Stimulated activated CD8-positive, alpha-beta memory T cell treated with anti-CD3 and anti-CD28 coated beads, Interleukin-15, amount 100 ng/mL, for 48 hours (primary cell): ENCODE measurements at regions not wholly inside any gene's neighbourhood (a gene's known extent, or its start where the extent isn't known, plus 50 kb on each side); places are given as distances from the start of the nearest gene placed in this dataset.

Experiments used
- DNase-seq, 2 donors: peaks; one replicate each; pipeline ENCODE4 v3.0.0-alpha.2; 2020; ENCODE audit warnings: low read depth in 2 of 2

DNA sequence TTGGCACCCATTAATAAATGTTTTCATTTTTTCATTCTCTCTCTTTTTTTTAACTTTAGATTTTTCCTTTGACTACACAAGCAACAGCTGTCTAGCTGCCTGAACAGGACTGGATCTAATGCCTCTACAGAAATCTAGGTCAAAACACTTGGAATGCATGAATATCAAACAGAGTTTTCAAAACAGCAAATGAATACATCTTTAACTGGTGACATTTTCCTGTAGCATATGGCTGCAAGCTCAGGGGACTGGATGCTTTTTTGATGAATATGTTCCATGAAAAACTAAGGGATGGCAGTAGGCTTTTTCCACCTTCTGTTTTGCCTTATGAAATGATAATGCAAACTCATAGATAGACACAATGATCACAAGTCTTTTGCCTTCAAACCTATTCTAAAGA is 661.7 kb downstream of the MCTP2 start:
- DNase-seq: no peak

DNA sequence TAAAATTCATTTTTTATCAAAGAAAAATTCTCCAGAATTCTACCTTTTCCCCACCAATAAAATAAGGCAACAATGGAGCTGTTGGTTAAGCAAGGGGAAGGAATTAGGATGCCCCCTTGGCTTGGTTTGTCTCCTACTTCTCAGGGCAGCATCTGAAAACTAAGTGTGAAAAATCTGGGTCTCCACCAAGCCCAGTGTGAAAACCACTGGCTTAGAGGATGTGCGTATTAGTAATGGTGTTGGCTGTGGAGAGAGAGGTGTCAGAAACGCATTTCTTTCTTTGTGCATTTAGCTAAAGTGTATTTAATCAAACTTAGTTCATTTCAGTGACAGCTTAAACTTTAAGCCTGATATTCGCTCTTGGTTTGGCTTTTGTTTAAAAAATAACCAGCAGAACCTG is 662.7 kb downstream of the MCTP2 start:
- no peak for DNase-seq

DNA sequence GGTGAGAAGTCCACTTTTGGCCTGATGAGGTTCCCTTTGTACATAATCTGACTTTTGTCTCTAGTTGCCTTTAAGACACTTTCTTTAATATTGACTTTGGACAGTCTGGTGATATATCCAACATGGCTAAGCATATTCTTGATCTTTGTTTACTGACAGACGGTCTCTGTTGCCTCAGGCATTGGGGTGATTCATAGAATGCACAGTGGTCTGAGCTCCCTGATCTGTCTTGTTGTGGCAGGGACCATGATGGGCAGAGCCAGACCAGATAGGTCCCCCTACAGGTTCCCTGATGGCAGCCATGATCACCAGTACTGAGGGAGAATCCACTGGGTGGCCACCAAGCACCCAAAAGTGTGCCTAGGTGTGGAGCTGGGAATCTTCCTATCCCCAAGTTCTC is 678.1 kb downstream of the MCTP2 start:
- no peak for DNase-seq

DNA sequence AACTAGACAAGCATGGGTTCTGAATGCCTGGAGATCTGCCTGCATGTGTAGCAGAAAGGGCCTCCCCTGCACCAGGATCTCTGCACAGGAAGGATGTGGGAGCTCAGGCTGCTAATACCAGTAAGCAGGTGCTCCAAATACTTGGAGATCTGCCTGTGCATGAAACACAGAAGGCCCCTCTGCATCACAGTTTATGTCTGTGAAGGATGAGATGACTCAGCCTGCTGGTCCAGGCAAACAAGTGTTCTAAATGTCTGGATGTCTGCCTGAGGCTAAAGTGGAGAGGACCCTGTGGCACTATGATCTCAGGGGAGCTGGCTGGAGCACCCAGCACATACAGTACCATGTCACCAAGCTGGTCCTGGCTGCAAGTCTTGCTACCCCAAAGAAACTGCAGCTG is 678.8 kb downstream of the MCTP2 start:
- DNase-seq: no peak

DNA sequence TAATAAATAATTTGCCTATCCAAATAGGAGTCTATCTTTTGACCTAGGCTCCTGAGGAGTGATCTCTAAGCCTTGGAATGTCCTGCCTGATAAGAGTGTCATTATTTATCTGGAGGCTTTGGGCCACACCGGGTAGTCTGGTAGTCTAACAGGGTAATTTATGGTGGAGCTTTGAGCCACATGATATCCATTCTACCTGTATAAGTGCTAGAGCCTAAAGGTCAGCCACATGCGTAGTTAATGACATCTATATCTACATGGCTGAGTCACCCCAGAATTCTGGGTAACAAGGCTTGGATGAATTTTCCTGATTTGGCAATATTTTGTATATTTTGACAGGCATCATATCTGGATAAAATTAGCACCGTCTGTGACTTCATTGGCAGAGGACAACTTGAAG is 681.4 kb downstream of the MCTP2 start:
- no peak for DNase-seq

DNA sequence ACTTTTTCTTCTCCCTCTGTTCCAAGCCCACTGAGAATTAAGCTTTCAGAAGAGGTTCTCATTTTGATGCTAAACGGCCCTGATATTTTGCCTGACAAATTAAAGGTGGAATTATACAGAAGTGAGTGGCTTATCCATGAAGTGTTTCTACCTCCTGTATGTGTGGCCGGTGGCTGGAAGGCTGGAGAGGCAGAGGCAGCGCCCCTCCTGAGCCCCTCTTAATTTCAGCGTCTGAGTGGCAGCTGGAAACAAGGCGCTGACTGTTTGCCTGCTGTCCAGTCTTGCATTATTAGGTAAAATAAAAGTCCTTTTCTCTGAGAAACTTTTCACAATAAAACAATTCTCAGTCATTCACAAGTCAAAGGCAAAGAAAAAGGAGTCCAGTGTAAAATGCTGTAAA is 685.7 kb downstream of the MCTP2 start:
- no peak for DNase-seq

DNA sequence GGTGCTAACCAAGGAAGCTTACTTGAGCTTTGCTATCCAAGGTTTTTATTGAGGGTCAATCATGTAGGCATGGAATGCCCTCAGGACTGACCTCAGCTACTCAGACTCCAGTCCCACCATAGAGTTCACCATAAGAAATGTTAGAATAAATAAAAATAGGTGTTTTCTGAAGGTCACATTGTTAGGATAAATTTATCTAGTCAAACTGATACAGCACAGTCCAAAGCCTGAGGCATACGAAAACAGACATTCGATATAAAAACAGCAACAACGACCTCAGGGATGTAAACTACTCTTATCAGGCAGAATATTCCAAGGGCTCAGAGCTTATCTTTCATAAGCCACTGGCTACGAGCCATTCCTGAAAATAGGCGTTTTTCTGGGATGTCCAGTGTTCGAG is 690.6 kb downstream of the MCTP2 start:
- DNase-seq: no peak

DNA sequence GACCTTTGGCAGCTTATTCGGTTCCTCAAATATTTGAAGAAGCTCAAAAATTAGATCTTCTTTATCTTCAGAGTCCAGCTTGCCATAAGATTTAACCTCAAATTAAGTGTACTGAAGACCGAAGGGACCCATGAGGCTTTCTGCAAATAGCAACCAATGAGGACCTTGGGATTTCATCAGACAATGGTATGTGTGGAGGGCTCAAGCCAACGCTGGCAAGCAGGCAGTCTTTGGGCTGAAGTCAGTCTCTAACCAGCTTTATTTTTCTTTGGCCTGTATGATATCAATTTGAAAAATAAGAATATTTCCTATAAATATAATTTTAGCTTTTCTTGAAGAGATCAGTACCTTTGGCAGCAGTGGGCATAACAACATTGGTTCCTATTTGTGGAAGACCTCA is 692.7 kb downstream of the MCTP2 start:
- DNase-seq: no peak

DNA sequence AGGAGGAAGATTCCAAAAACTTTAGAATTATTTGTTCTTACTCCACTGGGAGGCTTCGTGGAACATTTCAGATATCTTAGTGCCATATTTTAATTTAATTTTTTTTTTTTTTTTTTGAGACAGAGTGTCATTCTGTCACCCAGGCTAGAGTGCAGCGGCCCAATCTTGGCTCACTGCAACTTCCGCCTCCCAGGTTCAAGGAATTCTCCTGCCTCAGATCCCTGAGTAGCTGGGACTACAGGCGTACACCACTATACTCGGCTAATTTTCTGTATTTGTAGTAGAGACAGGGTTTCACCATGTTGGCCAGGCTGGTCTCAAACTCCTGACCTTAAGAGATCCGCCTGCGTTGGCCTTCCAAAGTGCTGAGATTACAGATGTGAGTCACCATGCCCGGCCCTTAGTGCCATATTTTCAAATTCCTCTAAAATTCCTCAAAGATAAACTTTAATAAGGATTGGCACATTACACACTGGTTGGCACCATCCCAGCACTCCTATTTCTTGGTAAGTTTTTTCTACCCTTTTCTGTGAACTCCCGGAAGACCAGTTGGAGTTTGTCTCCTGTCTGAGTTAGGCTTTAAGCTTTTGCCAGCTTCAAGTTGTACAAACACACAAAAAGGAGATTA is 693.7 kb downstream of the MCTP2 start:
- DNase-seq: no peak

DNA sequence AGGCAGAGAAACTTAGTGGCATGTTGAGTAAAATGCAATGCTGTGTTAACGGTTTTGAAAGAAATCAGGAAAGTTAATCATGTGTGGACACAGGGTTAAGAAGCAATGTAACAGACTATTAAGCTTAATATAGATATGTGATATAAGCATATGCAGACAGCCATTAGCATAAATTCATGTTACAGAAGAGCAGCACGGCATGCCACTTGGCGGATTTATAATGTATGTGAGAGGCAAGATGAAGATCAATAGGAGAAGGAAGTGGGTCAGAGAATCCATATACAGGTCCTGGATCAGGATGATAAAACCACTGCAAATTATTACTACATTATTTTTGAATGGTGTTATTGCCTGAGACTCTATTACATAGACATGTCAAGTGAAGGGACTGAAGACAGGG is 694.3 kb downstream of the MCTP2 start:
- no peak for DNase-seq

DNA sequence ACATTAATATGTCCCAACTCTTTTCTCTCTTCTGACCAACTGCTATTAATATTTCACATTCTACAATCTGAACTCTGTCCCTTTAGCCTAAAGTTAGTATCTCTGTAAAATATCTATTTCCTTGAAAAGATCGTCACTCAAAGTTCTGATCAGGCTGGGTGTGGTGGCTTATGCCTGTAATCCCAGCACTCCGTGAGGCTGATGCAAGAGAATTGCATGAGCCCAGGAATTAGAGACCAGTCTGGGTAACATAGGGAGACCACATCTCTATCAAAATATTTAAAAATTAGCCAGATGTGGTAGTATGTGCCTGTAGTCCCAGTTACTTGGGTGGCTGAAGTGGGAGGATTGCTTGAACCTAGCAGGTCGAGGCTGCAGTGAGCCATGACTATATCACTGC is 695.6 kb downstream of the MCTP2 start:
- DNase-seq: no peak

DNA sequence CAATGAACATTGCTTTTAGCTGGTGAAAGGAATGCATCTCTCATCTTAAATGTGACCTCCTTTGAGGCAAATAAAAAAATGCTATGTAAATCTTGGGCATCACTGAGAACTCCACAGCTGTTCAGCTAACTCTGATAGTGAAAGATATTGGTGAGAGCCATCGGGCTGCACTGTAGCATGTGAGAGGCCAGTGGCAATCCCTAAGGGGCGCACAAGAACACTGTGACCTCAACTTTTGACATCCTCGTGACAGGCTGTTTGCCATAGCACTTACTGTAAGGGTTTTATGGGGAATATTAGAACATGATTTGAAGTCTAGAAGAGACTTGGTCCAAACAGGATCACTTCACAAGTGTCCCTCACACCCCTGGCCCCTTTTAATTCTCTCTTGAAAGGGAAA is 697.9 kb downstream of the MCTP2 start:
- no peak for DNase-seq

DNA sequence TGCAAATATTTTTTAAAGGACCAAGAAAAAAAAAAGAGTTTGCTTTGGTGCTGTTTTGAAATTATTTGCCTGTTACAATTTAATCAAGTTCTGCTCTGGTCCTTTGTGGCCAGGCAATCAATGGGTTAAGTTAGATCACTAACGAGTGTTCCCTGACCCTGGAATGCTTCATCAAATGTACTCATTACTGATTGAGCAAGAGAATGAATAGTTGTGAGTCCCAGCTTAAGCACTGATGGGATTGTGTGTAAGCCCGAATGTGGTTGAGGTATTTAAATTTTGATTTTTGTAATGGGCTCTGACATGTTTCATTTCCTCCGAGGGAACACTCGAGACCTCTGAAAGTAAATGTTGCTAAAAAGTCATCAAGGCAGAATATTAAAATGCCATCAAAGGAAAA is 699.1 kb downstream of the MCTP2 start:
- DNase-seq: no peak

DNA sequence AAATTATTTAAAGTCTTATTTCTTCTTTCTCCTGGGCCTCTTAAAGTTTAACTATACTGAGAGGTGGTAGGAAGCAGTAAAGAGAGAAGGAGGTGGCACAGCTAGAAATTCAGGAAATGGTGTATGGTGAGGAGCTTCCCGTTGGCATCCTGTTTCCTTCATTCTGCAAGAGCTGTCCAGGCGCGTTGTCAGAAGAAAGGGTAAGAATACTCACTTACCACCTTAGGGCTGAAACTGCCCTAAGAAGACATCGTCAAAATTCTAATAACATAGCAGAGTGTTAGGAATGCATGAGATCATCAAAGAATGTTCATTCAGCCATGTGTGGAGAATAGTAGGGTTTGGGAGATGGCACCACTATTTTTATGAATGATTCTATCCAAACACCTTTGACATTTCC is 699.6 kb downstream of the MCTP2 start:
- DNase-seq: no peak

DNA sequence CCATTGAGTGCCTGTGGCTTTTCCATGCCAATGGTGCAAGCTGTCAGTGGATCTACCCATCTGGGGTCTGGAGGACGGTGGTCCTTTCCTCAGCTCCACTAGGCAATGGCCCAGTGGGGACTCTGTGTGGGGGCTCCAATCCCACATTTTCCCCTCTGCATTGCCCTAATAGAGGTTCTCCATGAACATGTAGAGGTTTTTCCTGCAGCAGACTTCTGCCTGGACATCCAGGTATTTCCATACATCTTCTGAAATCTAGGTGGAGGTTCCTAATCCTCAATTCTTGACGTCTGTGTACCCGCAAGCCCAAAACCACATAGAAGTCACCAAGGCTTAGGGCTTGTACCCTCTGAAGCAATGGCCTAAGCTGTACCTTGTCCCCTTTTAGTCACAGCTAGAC is 703.1 kb downstream of the MCTP2 start:
- DNase-seq: no peak

DNA sequence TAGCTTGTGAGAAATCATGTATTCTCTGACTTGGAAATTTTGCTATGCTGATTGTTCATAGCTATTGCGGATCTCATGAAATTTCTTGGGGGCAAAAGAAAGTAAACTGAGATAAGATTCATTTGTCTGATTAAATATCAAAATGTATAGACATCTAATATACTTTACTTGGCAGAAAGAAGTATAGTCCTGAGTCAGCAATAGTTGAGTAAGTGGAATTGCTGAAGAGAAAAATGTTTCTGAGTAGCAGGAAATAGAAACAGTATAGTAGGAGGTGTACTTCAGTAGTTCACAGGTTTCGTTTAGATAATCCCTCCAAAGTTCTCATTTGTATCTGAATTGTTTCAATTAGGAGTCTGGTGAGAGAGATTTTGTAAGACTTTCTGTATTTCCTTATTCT is 705.9 kb downstream of the MCTP2 start:
- DNase-seq: no peak

DNA sequence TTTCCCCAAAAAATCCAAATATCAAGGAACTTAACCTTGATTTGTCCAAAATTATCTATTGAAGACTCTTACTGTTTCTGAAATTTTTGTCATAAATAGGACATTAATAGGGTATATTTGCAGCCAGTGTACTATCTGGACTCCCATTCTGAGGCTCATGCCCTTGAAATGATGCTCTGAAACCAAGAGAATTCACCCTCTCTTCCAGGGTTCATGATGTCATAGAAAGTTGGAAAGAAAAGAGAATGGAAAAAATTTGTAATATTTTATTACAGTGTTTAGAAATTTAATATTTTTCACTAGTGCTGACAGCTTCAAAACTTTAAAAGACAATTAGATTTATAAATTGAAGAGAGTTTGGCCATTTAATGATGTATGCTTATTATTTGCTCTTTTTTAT is 712.5 kb downstream of the MCTP2 start:
- DNase-seq: no peak

DNA sequence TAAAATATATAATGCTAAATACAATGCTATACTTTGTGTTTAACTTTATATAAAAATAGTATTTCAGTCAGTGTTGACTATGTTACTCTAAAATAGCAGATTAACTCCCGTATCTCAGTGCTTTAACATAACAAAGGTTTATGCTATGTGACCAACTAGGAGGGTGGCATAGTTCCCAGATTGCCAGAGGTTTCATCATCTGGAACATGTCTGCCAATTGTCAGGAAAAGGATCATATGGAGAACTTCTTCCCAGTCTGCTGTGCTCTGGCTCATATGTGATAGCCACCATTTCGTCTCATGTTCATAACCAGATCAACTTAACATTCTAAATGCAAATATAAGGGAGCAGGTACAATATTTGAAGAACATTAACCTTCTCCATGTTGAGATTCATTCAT is 720.2 kb downstream of the MCTP2 start:
- no peak for DNase-seq

DNA sequence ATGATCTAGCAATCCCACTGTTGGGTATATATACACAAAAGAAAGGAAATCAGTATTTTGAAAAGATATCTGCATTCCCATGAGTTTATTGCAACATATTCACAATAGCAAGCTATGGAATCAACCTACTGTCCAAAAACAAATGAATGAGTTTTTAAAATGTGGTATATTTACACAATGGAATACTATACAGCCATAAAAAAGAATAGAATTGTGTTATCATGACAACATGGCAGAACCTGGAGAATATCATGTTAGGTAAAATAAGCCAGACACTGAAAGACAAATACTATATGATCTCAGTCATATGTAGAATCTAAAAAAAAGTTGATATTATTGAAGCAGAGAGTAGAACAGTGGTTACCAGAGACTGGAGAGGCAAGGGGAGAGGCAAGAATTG is 732.6 kb downstream of the MCTP2 start:
- DNase-seq: no peak

DNA sequence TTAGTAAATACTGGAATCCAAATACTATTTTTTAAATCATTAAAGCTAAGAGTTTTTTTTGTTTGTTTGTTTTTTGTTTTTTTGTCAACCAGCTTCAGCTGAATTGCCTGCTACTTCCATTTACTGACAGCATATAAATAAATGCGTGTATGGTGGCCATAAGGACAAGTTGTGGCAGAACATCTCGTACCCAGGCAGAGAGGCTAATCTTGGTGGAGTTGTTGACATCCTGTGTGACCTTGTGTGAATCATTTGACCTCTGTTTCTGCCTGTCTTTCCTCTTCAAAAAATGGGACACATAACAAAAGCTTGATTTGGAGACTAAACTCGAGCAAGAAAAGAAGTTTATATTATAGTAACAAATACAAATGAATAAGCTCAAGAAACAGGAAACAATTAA is 734.2 kb downstream of the MCTP2 start:
- no peak for DNase-seq

DNA sequence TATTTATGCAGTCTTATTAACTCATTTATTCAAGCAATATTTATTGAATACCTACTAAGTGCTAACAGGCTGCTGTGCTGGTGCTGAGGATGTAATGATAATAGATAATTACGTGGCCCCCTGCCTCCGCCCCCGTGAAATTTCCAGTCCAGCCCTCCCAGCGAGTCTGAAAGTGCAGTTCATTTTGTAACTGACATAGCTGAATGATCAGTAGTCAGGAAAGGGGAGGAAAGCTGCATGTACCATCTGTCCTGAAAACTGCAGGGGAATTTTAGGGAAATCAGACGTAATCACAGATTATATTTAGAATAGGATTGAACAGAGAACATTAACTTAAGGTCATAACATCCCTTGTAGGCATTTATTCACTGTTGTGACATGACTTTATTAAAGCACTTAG is 736.8 kb downstream of the MCTP2 start:
- DNase-seq: no peak

DNA sequence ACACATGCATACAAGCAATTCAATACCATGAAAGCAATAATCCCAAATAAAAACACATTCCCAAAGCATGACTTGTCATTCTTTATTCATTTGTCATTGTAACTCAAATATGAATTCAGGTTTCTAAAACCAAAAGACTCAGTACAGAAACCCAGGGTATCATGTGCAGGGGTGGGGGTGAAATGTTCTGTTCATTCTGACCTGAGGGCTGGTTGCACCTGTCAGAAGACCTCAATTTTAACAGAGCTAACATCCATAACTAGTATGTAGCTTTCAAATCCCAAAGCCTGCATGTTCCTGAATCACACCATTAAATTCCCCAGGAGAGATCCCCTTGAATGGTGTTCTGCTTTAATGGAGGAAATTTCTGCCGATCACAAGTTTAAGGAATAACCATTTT is 738.7 kb downstream of the MCTP2 start:
- no peak for DNase-seq

DNA sequence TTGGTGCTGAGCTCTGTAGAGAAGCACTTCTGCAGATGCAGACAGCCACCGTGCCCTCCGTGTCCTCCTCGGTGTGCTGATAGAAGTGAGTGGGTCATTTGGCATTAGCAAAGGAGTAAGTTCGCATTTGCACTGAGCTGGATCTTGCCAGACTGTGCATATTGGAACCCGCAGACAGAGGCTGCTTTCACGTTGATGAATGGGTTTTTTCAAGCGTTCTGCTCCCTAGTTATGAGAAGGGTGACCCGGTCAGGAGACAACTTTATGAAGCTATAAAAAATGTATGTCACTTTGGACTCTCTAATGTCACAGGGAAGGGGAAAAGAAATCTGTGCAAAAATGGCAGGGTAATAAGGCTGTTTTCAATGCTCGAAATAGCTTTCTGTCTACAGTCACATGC is 739.4 kb downstream of the MCTP2 start:
- DNase-seq: no peak

DNA sequence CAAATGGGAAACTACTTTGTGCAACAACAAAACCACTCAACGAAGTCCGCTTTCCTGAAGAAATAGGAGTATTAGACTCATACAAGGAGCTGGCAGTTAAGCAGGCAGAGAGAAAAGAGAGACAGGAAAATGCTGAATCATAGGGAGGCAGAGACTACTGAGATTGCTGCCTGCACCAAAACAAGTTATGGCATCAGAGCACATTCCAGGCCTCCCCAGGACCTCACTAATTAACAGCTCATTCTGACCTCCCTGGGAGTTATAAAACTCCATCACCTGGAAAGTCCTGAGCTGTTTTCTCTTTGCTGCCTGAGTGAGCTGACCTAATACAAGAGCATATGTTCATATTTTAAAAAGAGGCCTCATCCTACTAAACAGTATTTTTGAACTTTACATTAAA is 741.0 kb downstream of the MCTP2 start:
- DNase-seq: no peak

DNA sequence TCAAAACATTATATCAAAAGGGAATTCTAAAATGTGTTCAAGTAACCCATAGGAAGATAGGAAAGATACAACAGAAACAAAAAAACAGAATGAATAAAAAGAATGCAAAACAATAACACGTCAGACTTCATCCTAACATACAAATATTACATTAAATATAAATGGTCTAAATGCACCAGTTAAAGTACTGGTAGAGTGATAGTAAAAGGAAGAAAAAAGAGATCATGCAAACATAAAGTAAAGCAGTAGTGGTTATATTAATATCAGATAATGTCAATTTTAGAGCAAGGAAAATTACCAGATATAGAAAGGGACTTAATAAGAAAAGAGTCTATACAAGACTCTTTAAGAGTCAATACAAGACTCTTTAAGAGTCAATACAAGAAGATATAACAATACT is 755.7 kb downstream of the MCTP2 start:
- DNase-seq: no peak
